BLaER1 treated with 17β-estradiol and CSF1 and Interleukin-3, amounts not matched to agents 10 nM and 100 nM (cell line): ENCODE measurements at regions not wholly inside any gene's neighbourhood (a gene's known extent, or its start where the extent isn't known, plus 50 kb on each side); places are given as distances from the start of the nearest gene placed in this dataset.

Source experiments
- H3K27ac ChIP-seq, 11 experiments: shearing (Covaris generic); formaldehyde crosslinking; 2 replicates each; pipeline ENCODE4 v1.8.1; 2022
- H3K27me3 ChIP-seq, 11 experiments: shearing (Covaris generic); formaldehyde crosslinking; 2 replicates each; pipeline ENCODE4 v1.8.1; 2022
- H3K36me3 ChIP-seq, 11 experiments: shearing (Covaris generic); formaldehyde crosslinking; 2 replicates each; pipeline ENCODE4 v1.8.1; 2022
- H3K4me1 ChIP-seq, 10 experiments: shearing (Covaris generic); formaldehyde crosslinking; 2 replicates each; pipeline ENCODE4 v1.8.1; 2022
- H3K4me2 ChIP-seq, 11 experiments: shearing (Covaris generic); formaldehyde crosslinking; 2 replicates each; pipeline ENCODE4 v1.8.1; 2022
- H3K4me3 ChIP-seq, 10 experiments: shearing (Covaris generic); formaldehyde crosslinking; 2 replicates each; pipeline ENCODE4 v1.8.1; 2022
- H3K9ac ChIP-seq, 11 experiments: shearing (Covaris generic); formaldehyde crosslinking; 2 replicates each; pipeline ENCODE4 v1.8.1; 2022
- H3K9me3 ChIP-seq, 11 experiments: shearing (Covaris generic); formaldehyde crosslinking; replicated peaks in 1 of 11; 2 replicates each; pipeline ENCODE4 v1.8.1; 2022
- H4K20me1 ChIP-seq, 11 experiments: shearing (Covaris generic); formaldehyde crosslinking; 2 replicates each; pipeline ENCODE4 v1.8.1; 2022
- Cebpa-rat ChIP-seq, 11 experiments: shearing (Covaris generic); IDR thresholded peaks; 2 replicates each; pipeline ENCODE4 v1.8.1; 2022

GRCh38 chr12:124171231-124171979, 123.5 kb upstream of the RFLNA start:
- H3K36me3 ChIP-seq, result no peaks in the 10 kb centered on the region
- H3K9me3 ChIP-seq, result peaks cover 12 to 26% (median 21%) of the 10 kb centered on the region in 11 experiments
- H3K27me3 ChIP-seq, result no peaks in the 10 kb centered on the region
- H4K20me1 ChIP-seq, result no peaks in the 10 kb centered on the region
- peaks cover 8 to 20% (median 13%) of the 10 kb centered on the region in 10 experiments; a peak in 17 of 20 replicates for H3K4me1 ChIP-seq
- no peak for TF ChIP-seq Cebpa-rat (IDR thresholded peaks at IDR 0.05)
- H3K4me3 ChIP-seq, result no peak overlapping the region
- no peak overlapping the region for H3K27ac ChIP-seq
- no peak overlapping the region for H3K9ac ChIP-seq
- H3K4me2 ChIP-seq, result peak overlapping the region in 5 of 11 experiments; percentile 4 to 56 (median 36); a peak in 6 of 22 replicates

- no peak overlapping the region for H3K27ac ChIP-seq
- no peaks in the 10 kb centered on the region for H3K36me3 ChIP-seq
- H3K4me3 ChIP-seq, result no peak overlapping the region
- H3K9ac ChIP-seq, result no peak overlapping the region
- peaks cover 13 to 31% (median 17%) of the 10 kb centered on the region in 10 experiments; a peak in 17 of 20 replicates for H3K4me1 ChIP-seq
- H3K27me3 ChIP-seq, result no peaks in the 10 kb centered on the region
- H3K4me2 ChIP-seq, result peak overlapping the region in 9 of 11 experiments; percentile 3 to 56 (median 20); a peak in 14 of 22 replicates
- H3K9me3 ChIP-seq, result peaks cover 0 to 14% (median 8%) of the 10 kb centered on the region in 11 experiments; a peak in 14 of 22 replicates
- TF ChIP-seq Cebpa-rat (IDR thresholded peaks at IDR 0.05), result no peak
- no peaks in the 10 kb centered on the region for H4K20me1 ChIP-seq
These were observed 122.3 kb upstream of the RFLNA start for GRCh38 chr12:124172636-124173035.

- Histone ChIP-seq H3K9me3 (peaks cover 0 to 4% (median 0%) of the 10 kb centered on the region in 11 experiments; a peak in 2 of 22 replicates), H3K27me3 (no peaks in the 10 kb centered on the region), H3K4me2 (0 out of 22 replicates have a peak overlapping the region, but pooled peaks of 1 of the 11 experiments have one; percentile 10), H3K36me3 (no peaks in the 10 kb centered on the region), H3K4me3 (no peak overlapping the region), H3K27ac (no peak overlapping the region), H4K20me1 (no peaks in the 10 kb centered on the region), H3K9ac (no peak overlapping the region), H3K4me1 (peaks cover 13 to 32% (median 17%) of the 10 kb centered on the region in 10 experiments; a peak in 17 of 20 replicates)
- TF ChIP-seq Cebpa-rat (IDR thresholded peaks at IDR 0.05), result no peak
These were observed 121.2 kb upstream of the RFLNA start for GRCh38 chr12:124173692-124174091.

GRCh38 chr12:124174451-124175348, 120.2 kb upstream of the RFLNA start:
- Histone ChIP-seq H3K4me2 (no peak overlapping the region), H3K27ac (no peak overlapping the region), H3K9ac (no peak overlapping the region), H3K27me3 (no peaks in the 10 kb centered on the region), H3K4me1 (peaks cover 13 to 32% (median 17%) of the 10 kb centered on the region in 10 experiments; a peak in 17 of 20 replicates), H3K4me3 (no peak overlapping the region), H4K20me1 (no peaks in the 10 kb centered on the region), H3K36me3 (no peaks in the 10 kb centered on the region), H3K9me3 (0 out of 22 replicates have a peak, but pooled peaks cover 0 to 3% (median 0%) of the 10 kb centered on the region in 11 experiments)
- TF ChIP-seq Cebpa-rat (IDR thresholded peaks at IDR 0.05), result no peak

- Histone ChIP-seq H3K27me3 (no peaks in the 10 kb centered on the region), H3K4me1 (peaks cover 13 to 32% (median 17%) of the 10 kb centered on the region in 10 experiments; a peak in 17 of 20 replicates), H3K9me3 (0 out of 22 replicates have a peak, but pooled peaks cover 0 to 3% (median 0%) of the 10 kb centered on the region in 11 experiments), H3K9ac (no peak overlapping the region), H3K27ac (no peak overlapping the region), H3K4me3 (no peak overlapping the region), H4K20me1 (no peaks in the 10 kb centered on the region), H3K4me2 (no peak overlapping the region), H3K36me3 (no peaks in the 10 kb centered on the region)
- no peak for TF ChIP-seq Cebpa-rat (IDR thresholded peaks at IDR 0.05)
These were observed 119.2 kb upstream of the RFLNA start for GRCh38 chr12:124175704-124176103.

GRCh38 chr12:124177276-124177950, 117.5 kb upstream of the RFLNA start:
- peaks cover 3 to 20% (median 11%) of the 10 kb centered on the region in 10 experiments; a peak in 15 of 20 replicates for H3K4me1 ChIP-seq
- no peak for TF ChIP-seq Cebpa-rat (IDR thresholded peaks at IDR 0.05)

GRCh38 chr12:124177951-124178316, 117.0 kb upstream of the RFLNA start:
- no peak for TF ChIP-seq Cebpa-rat (IDR thresholded peaks at IDR 0.05)
- Histone ChIP-seq H3K36me3 (no peaks in the 10 kb centered on the region), H4K20me1 (no peaks in the 10 kb centered on the region), H3K4me2 (no peak overlapping the region), H3K9me3 (no peaks in the 10 kb centered on the region), H3K9ac (no peak overlapping the region), H3K27ac (no peak overlapping the region), H3K4me3 (no peak overlapping the region), H3K27me3 (no peaks in the 10 kb centered on the region), H3K4me1 (peaks cover 0 to 15% (median 6%) of the 10 kb centered on the region in 10 experiments; a peak in 8 of 20 replicates)

More at GRCh38 chr12:124177276-124177950, 117.5 kb upstream of the RFLNA start:
- no peak overlapping the region for H3K27ac ChIP-seq
- H3K27me3 ChIP-seq, result no peaks in the 10 kb centered on the region
- H4K20me1 ChIP-seq, result no peaks in the 10 kb centered on the region
- H3K4me3 ChIP-seq, result no peak overlapping the region
- 0 out of 22 replicates have a peak, but pooled peaks cover 0 to 2% (median 0%) of the 10 kb centered on the region in 11 experiments for H3K9me3 ChIP-seq
- H3K36me3 ChIP-seq, result no peaks in the 10 kb centered on the region
- H3K4me2 ChIP-seq, result 0 out of 22 replicates have a peak overlapping the region, but pooled peaks of 1 of the 11 experiments have one; percentile 15
- no peak overlapping the region for H3K9ac ChIP-seq

GRCh38 chr12:124179936-124180607, 114.8 kb upstream of the RFLNA start:
- TF ChIP-seq Cebpa-rat (IDR thresholded peaks at IDR 0.05), result no peak
- Histone ChIP-seq H3K27me3 (no peaks in the 10 kb centered on the region), H3K4me2 (no peak overlapping the region), H3K27ac (no peak overlapping the region), H3K9ac (no peak overlapping the region), H3K9me3 (no peaks in the 10 kb centered on the region), H3K4me1 (peaks cover 0 to 13% (median 6%) of the 10 kb centered on the region in 10 experiments; a peak in 7 of 20 replicates), H4K20me1 (no peaks in the 10 kb centered on the region), H3K36me3 (no peaks in the 10 kb centered on the region), H3K4me3 (no peak overlapping the region)
